UCSD-AML1 (cell line): ENCODE measurements at regions not wholly inside any gene's neighbourhood (a gene's known extent, or its start where the extent isn't known, plus 50 kb on each side); places are given as distances from the start of the nearest gene placed in this dataset.
"Not testable (repeated sequence)": the region's sequence is repeated elsewhere in the genome, so short reads cannot be mapped to it uniquely, and the experiment has no call there.

Source experiments
- DNase-seq: peaks from one replicate; lab custom pipeline; 2025; ENCODE audit not compliant: unreplicated experiment; lab: John Stamatoyannopoulos, UW

- not testable (repeated sequence) for DNase-seq
Measured at GRCh38 chr1:120658622-120659021, 65.1 kb upstream of the NBPF26 start.

GRCh38 chr1:120659133-120659532, 64.6 kb upstream of the NBPF26 start:
- DNase-seq: not testable (repeated sequence)

GRCh38 chr1:120664376-120665249, 59.1 kb upstream of the NBPF26 start:
- not testable (repeated sequence) for DNase-seq

- DNase-seq: not testable (repeated sequence)
Measured at GRCh38 chr1:120665250-120665577, 58.5 kb upstream of the NBPF26 start.

- DNase-seq: not testable (repeated sequence)
Measured at GRCh38 chr1:120668187-120668586, 55.6 kb upstream of the NBPF26 start.
